AG10803 (cell line): ENCODE measurements at regions not wholly inside any gene's neighbourhood (a gene's known extent, or its start where the extent isn't known, plus 50 kb on each side); places are given as distances from the start of the nearest gene placed in this dataset.

Experiments
- DNase-seq: peaks from one replicate; pipeline ENCODE4 v3.0.0; 2010; ENCODE audit warnings: low read depth
- H3K4me3 ChIP-seq: 2 replicates; pipeline ENCODE4 v1.5.1; 2011; ENCODE audit warnings: mild to moderate bottlenecking, low read length, control low read depth
- CTCF ChIP-seq: conservative IDR thresholded peaks from 2 replicates; pipeline ENCODE4 v1.5.1; 2011; ENCODE audit warnings: mild to moderate bottlenecking, low read length, control low read depth, inconsistent platforms

- H3K4me3 ChIP-seq = no peak overlapping the region
- no peak for DNase-seq
- TF ChIP-seq CTCF = no peak
These were observed 1609.4 kb upstream of the MIR17HG start for GRCh38 chr13:89738072-89738471.

- no peak overlapping the region for H3K4me3 ChIP-seq
- DNase-seq = no peak
- TF ChIP-seq CTCF = no peak
These were observed 1606.3 kb upstream of the MIR17HG start for GRCh38 chr13:89740994-89741685.

- no peak for TF ChIP-seq CTCF
These were observed 1600.9 kb upstream of the MIR17HG start for GRCh38 chr13:89746554-89746953.

GRCh38 chr13:89748716-89749115, 1598.8 kb upstream of the MIR17HG start:
- no peak overlapping the region for H3K4me3 ChIP-seq
- no peak for TF ChIP-seq CTCF
- DNase-seq = no peak

More at GRCh38 chr13:89746554-89746953, 1600.9 kb upstream of the MIR17HG start:
- no peak overlapping the region for H3K4me3 ChIP-seq
- DNase-seq = no peak

GRCh38 chr13:89749888-89750287, 1597.6 kb upstream of the MIR17HG start:
- no peak for DNase-seq
- H3K4me3 ChIP-seq = no peak overlapping the region
- no peak for TF ChIP-seq CTCF

GRCh38 chr13:89750371-89750770, 1597.1 kb upstream of the MIR17HG start:
- H3K4me3 ChIP-seq = no peak overlapping the region
- TF ChIP-seq CTCF = no peak
- DNase-seq = no peak

- no peak overlapping the region for H3K4me3 ChIP-seq
- TF ChIP-seq CTCF = no peak
- no peak for DNase-seq
These were observed 1596.0 kb upstream of the MIR17HG start for GRCh38 chr13:89751432-89751930.
